ENCODE measurements at regions not wholly inside any gene's neighbourhood (a gene's known extent, or its start where the extent isn't known, plus 50 kb on each side); places are given as distances from the start of the nearest gene placed in this dataset.

DNA sequence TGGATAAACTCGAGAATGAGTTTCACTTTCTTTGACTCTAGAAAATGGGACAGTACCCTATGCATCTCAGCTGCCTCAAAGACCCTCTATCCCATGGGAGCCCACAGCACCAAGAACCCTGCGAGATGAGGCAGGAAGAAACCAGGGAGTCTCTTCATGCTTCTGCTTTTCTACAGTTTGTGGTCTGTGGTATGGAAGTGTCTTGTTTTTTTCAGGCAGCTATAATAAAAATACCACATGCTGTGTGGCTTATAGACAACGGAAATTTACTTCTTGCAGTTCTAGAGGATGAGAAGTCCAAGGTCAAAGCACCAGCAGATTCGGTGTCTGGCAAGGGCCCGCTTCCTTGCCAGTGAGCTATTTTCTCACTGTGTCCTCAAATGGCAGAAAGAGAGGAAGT lies 257.9 kb downstream of the SUCLG1 start:
- no peak overlapping the region for H3K4me3 ChIP-seq (ENCODE audit: low read depth, low read length)
- DNase-seq (ENCODE audit: low read depth, low spot score), result no peak
- in situ Hi-C loops (cut with HindIII; ENCODE audit: low sequenced_read_pairs), result no loop called here
- TF ChIP-seq, protein P1, sequence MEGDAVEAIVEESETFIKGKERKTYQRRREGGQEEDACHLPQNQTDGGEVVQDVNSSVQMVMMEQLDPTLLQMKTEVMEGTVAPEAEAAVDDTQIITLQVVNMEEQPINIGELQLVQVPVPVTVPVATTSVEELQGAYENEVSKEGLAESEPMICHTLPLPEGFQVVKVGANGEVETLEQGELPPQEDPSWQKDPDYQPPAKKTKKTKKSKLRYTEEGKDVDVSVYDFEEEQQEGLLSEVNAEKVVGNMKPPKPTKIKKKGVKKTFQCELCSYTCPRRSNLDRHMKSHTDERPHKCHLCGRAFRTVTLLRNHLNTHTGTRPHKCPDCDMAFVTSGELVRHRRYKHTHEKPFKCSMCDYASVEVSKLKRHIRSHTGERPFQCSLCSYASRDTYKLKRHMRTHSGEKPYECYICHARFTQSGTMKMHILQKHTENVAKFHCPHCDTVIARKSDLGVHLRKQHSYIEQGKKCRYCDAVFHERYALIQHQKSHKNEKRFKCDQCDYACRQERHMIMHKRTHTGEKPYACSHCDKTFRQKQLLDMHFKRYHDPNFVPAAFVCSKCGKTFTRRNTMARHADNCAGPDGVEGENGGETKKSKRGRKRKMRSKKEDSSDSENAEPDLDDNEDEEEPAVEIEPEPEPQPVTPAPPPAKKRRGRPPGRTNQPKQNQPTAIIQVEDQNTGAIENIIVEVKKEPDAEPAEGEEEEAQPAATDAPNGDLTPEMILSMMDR (IDR thresholded peaks at IDR 0.05; ENCODE audit: low read depth, low read length), result no peak

DNA sequence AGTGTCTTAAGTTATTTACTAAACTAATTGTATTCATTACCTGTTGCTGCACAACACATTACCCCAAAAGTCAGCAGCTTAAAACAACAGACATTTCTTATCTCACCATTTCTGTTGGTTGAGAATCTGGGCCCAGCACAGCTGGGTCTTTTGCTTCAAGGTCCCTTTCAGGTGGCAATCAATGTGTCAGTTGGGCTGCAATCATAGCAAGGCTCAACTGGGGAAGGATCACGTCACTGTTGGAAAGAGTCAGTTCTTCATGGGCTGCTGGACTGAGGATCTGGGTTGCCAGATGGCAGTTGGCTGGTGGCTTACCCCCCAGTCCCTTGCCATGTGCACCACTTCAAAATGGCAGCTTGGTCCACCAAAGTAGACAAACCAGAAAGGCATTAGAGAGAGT lies 261.2 kb downstream of the SUCLG1 start:
- TF ChIP-seq, protein P1 (IDR thresholded peaks at IDR 0.05; ENCODE audit: low read depth, low read length), result no peak
- no peak overlapping the region for H3K4me3 ChIP-seq (ENCODE audit: low read depth, low read length)
- in situ Hi-C loops (cut with HindIII; ENCODE audit: low sequenced_read_pairs), result no loop called here
- no peak for DNase-seq (ENCODE audit: low read depth, low spot score)

DNA sequence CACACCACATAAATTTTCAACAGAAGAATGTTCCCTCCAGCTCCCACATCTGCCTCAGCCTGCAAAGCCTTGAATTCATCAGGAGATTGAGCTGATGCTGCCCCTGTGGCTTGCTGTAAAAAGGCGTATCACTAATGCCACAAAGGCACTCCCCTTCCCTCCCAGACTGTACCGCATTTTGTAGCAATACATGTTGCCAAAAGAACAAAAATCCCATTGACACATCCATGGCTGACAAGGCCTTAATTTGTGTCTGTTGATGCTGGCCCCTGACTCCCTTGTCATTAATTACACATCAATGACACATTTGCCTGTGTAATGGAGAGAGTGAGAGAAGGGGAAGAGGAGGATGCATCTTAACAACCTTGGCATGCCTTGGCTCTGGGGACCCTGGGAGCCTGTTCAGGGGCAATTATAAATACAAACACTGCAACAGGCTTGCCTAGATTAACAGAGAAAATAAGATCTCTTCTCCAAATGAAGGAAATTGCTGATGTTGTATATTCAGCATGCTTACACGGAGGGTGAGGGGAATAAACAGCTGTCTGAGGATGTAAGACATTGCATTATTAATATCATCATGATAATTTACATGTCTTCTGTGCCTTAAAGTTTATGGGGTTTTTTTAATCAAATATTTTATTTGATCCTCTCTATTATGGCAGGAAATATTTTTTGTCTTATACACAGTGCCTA lies 264.0 kb downstream of the SUCLG1 start:
- in situ Hi-C loops (cut with HindIII; ENCODE audit: low sequenced_read_pairs), result no loop called here

DNA sequence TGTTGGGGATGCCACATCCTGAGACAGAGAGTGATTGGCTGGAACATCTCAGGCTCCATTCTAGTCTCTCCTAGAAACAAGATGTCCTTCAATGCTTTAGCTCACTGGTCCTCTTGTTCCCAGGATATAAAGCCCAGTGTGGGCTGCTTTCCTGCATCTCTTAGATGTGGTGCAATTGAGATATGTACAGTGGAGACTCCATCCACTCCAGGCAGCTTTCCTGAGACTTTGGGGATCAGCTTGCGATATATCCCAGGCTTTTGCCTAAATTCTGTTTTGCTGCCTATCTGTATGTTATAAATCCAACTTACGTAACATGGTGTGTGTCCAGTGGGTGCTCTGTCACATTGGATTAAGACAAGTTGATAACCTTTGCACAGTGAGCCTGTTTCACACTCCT lies 264.9 kb downstream of the SUCLG1 start:
- in situ Hi-C loops (cut with HindIII; ENCODE audit: low sequenced_read_pairs), result no loop called here
- no peak for DNase-seq (ENCODE audit: low read depth, low spot score)
- TF ChIP-seq, protein P1 (IDR thresholded peaks at IDR 0.05; ENCODE audit: low read depth, low read length), result no peak
- H3K4me3 ChIP-seq (ENCODE audit: low read depth, low read length), result no peak overlapping the region

More for the DNA sequence above, 264.0 kb downstream of the SUCLG1 start:
- H3K4me3 ChIP-seq (ENCODE audit: low read depth, low read length), result no peak overlapping the region
- TF ChIP-seq, protein P1 (IDR thresholded peaks at IDR 0.05; ENCODE audit: low read depth, low read length), result no peak
- DNase-seq (ENCODE audit: low read depth, low spot score), result no peak

DNA sequence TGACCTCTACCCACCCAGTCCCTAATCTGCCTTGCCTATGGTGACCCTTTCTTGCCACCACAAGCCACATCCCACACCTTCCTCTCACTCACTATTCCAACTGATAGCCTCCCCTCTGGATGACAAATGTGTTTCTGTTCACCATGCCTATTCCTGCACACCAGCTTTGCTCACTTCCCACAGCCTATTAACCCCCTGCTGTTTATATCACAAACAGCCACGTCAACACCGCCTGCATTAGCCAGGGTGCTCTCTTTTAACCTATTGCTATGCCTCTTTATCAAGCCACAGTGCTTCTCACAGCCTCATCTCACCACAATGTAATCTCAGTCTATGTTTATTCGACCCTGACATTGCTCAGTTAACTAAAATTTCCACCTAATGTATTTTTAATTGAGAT lies 271.8 kb downstream of the SUCLG1 start:
- in situ Hi-C loops (cut with HindIII; ENCODE audit: low sequenced_read_pairs), result no loop called here
- no peak for DNase-seq (ENCODE audit: low read depth, low spot score)
- TF ChIP-seq, protein P1 (IDR thresholded peaks at IDR 0.05; ENCODE audit: low read depth, low read length), result no peak
- H3K4me3 ChIP-seq (ENCODE audit: low read depth, low read length), result no peak overlapping the region

DNA sequence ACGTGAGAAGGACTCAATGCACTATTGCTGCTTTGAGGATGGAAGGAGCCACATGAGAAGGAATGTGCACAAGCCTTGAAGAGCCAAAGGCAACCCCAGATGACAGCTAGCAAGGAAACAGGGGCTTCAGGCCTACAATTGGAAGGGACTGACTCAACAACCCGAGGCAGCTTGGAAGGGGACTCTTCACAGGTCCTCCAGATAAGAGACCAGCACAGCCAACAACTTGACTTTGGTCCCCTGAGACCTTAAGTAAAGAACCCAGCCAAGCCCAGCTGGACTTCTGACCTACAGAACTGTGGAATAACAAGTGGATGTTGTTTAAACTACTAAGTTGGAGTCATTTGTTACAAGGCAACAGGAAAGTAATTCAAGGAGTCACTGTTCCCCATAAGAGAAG lies 277.2 kb downstream of the SUCLG1 start:
- DNase-seq (ENCODE audit: low read depth, low spot score), result no peak
- TF ChIP-seq, protein P1 (IDR thresholded peaks at IDR 0.05; ENCODE audit: low read depth, low read length), result no peak
- in situ Hi-C loops (cut with HindIII; ENCODE audit: low sequenced_read_pairs), result no loop called here
- H3K4me3 ChIP-seq (ENCODE audit: low read depth, low read length), result no peak overlapping the region

Data from astrocyte of the spinal cord (primary cell).